Effector memory CD8-positive, alpha-beta T cell (primary cell): ENCODE measurements at regions not wholly inside any gene's neighbourhood (a gene's known extent, or its start where the extent isn't known, plus 50 kb on each side); places are given as distances from the start of the nearest gene placed in this dataset.
"Not testable (repeated sequence)": the region's sequence is repeated elsewhere in the genome, so short reads cannot be mapped to it uniquely, and the experiment has no call there.

Experiments
- ATAC-seq: fragments of 150-1000 bp; cut with Tn5 transposase; replicated peaks from 2 replicates; pipeline ENCODE4 v1.10.0; 2021; ENCODE audit warnings: mild to moderate bottlenecking, moderate library complexity
- DNase-seq, 3 experiments: peaks; one replicate each; pipeline ENCODE4 v3.0.0; 2021
- H3K27ac Mint-ChIP-seq, 2 donors: one replicate each; pipeline ENCODE4 v1.8.0; 2022; ENCODE audit warnings: mild to moderate bottlenecking in 2 of 2, mixed read lengths in 2 of 2, moderate library complexity in 2 of 2
- H3K27me3 Mint-ChIP-seq, 2 donors: one replicate each; pipeline ENCODE4 v1.8.0; 2022; ENCODE audit warnings: mixed read lengths in 2 of 2
- H3K36me3 Mint-ChIP-seq: one replicate; pipeline ENCODE4 v1.8.0; 2022; ENCODE audit warnings: mild to moderate bottlenecking, moderate library complexity, mixed read lengths; ENCODE audit not compliant: insufficient read depth
- H3K4me1 Mint-ChIP-seq, 2 donors: one replicate each; pipeline ENCODE4 v1.8.0; 2022; ENCODE audit warnings: low read depth in 2 of 2, mixed read lengths in 2 of 2
- H3K4me3 Mint-ChIP-seq, 2 donors: one replicate each; pipeline ENCODE4 v1.8.0; 2022; ENCODE audit warnings: mild to moderate bottlenecking in 2 of 2, mixed read lengths in 2 of 2, moderate library complexity in 2 of 2
- H3K9me3 Mint-ChIP-seq, 2 donors: one replicate each; pipeline ENCODE4 v1.8.0; 2022; ENCODE audit warnings: mixed read lengths in 2 of 2

DNA sequence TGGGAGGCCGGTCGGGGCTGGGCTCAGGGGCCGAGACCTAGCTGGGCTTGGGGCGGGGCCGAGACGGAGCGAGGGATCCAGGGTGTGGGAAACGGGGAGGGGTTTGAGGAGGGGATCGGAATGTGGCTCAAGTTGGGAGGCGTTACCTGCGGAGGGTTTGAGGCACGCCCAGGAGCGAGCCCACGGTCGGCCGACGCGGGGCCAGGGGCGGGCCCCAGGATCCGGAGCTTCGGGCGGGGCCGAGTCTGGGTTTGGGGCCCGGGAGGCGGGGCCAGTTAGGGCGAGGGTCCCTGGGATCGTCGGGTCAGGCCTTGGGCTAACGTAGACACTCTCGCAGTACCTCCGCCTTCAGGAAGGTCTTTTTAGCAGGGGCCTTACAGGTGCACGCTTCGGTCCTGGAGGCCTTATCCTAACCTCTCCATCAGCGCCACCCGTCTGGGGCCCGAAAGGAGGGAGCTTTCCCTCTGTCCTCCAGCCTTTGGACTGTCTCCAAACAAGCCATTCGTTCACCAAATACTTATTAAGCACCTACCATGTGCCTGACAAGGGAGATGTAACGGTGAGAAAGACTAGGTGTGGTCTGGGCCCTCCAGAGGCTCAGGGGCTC is 228.2 kb upstream of the FRG2C start:
- H3K9me3 Mint-ChIP-seq, H3K36me3 Mint-ChIP-seq, H3K27me3 Mint-ChIP-seq, DNase-seq, ATAC-seq: not testable (repeated sequence)
- peak overlapping the region; percentile 89 to 99 for H3K4me3 Mint-ChIP-seq
- peak overlapping the region; percentile 94 for H3K27ac Mint-ChIP-seq
- peaks cover 8 to 20% of the 10 kb centered on the region in 2 donors for H3K4me1 Mint-ChIP-seq

- H3K4me1 Mint-ChIP-seq = not testable (repeated sequence)
Measured at GRCh38 chr3:75440986-75441385, 223.1 kb upstream of the FRG2C start.

GRCh38 chr3:75444634-75445033 is 219.5 kb upstream of the FRG2C start:
- not testable (repeated sequence) for H3K4me1 Mint-ChIP-seq, H3K4me3 Mint-ChIP-seq, DNase-seq

More at GRCh38 chr3:75440986-75441385, 223.1 kb upstream of the FRG2C start:
- ATAC-seq, H3K27me3 Mint-ChIP-seq, H3K4me3 Mint-ChIP-seq, DNase-seq, H3K27ac Mint-ChIP-seq, H3K9me3 Mint-ChIP-seq, H3K36me3 Mint-ChIP-seq: not testable (repeated sequence)

GRCh38 chr3:75445234-75445633 is 218.9 kb upstream of the FRG2C start:
- not testable (repeated sequence) for H3K4me3 Mint-ChIP-seq, DNase-seq, H3K27me3 Mint-ChIP-seq, H3K36me3 Mint-ChIP-seq, H3K27ac Mint-ChIP-seq, H3K9me3 Mint-ChIP-seq, H3K4me1 Mint-ChIP-seq, ATAC-seq

More at GRCh38 chr3:75444634-75445033, 219.5 kb upstream of the FRG2C start:
- H3K9me3 Mint-ChIP-seq, H3K36me3 Mint-ChIP-seq, ATAC-seq, H3K27me3 Mint-ChIP-seq, H3K27ac Mint-ChIP-seq: not testable (repeated sequence)

GRCh38 chr3:75446948-75447347 is 217.2 kb upstream of the FRG2C start:
- not testable (repeated sequence) for H3K4me1 Mint-ChIP-seq, H3K27ac Mint-ChIP-seq, H3K9me3 Mint-ChIP-seq, H3K27me3 Mint-ChIP-seq, ATAC-seq, H3K36me3 Mint-ChIP-seq, DNase-seq, H3K4me3 Mint-ChIP-seq

GRCh38 chr3:75453328-75453727 is 210.8 kb upstream of the FRG2C start:
- H3K36me3 Mint-ChIP-seq, H3K4me3 Mint-ChIP-seq, H3K27me3 Mint-ChIP-seq, H3K4me1 Mint-ChIP-seq, ATAC-seq, DNase-seq, H3K27ac Mint-ChIP-seq, H3K9me3 Mint-ChIP-seq: not testable (repeated sequence)

DNA sequence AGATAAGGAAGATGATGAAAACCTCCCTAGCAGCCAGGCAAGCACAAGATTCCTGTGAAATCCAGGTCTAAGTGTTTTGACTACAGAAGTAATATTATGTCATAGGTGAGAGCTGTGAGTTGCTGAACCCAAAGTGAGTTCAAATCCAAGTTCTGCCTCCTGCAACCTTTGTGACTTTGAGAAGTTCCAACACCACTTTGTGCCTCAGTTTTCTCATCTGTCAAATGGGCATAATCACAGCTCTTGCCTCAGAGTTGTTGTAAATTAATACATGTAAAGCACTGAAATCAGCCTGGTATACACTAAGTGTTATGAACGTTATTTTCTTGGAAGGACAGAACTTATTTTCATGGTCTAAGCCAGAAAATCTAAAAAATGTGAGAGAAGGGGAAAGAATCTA is 210.3 kb upstream of the FRG2C start:
- H3K27me3 Mint-ChIP-seq, H3K9me3 Mint-ChIP-seq, ATAC-seq, H3K27ac Mint-ChIP-seq, H3K4me3 Mint-ChIP-seq, DNase-seq, H3K4me1 Mint-ChIP-seq, H3K36me3 Mint-ChIP-seq: not testable (repeated sequence)

DNA sequence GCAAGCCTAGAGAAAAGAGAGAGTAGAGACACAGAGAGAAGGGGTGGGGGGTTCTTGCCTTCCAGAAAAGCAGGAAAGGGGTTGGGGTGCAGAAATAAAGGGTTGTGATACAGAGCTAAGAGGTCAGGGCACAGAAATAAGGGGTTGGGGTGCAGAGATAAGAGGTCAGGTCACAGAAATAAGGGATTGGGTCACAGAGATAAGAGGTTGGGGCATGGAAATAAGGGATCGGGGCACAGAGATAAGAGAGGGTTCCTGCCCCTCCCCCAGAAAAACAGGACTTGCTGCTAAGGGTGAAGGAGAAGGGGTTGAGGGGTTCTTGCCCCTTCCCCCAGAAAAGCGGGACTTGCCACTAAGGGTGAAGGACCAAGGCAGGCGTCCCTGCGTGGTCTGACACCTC is 189.6 kb upstream of the FRG2C start:
- H3K36me3 Mint-ChIP-seq, DNase-seq: not testable (repeated sequence)

DNA sequence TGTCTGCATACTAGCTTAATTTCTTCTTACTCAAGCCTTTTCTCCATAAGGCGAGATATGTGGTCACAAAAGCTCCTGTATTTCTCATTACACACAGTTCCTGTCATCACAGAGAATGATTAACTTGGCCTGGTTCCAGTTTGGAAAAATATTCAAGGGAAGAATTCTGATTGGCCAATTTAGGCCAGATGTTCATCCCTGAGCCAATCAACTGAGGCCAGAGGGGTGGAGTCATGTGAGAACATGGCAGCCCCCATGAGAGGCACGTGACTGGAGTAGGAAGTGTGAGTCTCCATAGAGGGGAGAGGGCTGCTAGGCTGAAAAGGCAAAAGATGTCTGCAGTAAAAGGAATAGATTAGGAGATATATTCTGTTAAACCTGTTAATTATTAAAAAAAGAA is 167.5 kb upstream of the FRG2C start:
- not testable (repeated sequence) for H3K4me3 Mint-ChIP-seq, H3K36me3 Mint-ChIP-seq, ATAC-seq, DNase-seq, H3K4me1 Mint-ChIP-seq, H3K27me3 Mint-ChIP-seq, H3K27ac Mint-ChIP-seq
- peaks cover 0 to 11% of the 10 kb centered on the region in 2 donors for H3K9me3 Mint-ChIP-seq

More for the DNA sequence above, 189.6 kb upstream of the FRG2C start:
- ATAC-seq, H3K9me3 Mint-ChIP-seq, H3K4me1 Mint-ChIP-seq, H3K4me3 Mint-ChIP-seq, H3K27ac Mint-ChIP-seq, H3K27me3 Mint-ChIP-seq: not testable (repeated sequence)

DNA sequence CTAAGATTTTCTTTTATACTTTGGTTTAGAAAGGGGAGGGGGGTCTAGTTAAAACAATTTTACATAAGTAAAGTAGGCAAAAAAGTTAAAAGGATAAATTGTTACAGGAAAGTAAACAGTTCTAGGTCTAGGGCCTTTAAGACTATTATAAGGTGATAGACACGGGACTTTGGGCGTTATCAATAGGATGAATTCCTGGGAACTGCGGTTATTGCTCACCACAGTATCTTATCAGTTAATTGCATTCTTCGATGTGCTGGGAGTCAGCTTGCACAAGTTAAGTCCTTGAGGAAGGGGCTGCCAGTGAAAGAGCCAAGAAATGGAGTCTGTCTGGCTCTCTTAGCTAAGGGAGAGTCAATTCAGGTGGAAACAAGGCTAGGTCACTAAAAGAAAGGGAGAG is 163.8 kb upstream of the FRG2C start:
- H3K9me3 Mint-ChIP-seq = peaks cover 7 to 30% of the 10 kb centered on the region in 2 donors
- not testable (repeated sequence) for ATAC-seq, H3K36me3 Mint-ChIP-seq, H3K4me3 Mint-ChIP-seq, DNase-seq, H3K27me3 Mint-ChIP-seq, H3K4me1 Mint-ChIP-seq, H3K27ac Mint-ChIP-seq

- H3K4me3 Mint-ChIP-seq, H3K27ac Mint-ChIP-seq, H3K36me3 Mint-ChIP-seq, ATAC-seq, H3K27me3 Mint-ChIP-seq, H3K4me1 Mint-ChIP-seq, DNase-seq: not testable (repeated sequence)
- H3K9me3 Mint-ChIP-seq = peaks cover 7 to 27% of the 10 kb centered on the region in 2 donors
Measured at GRCh38 chr3:75502171-75502570, 162.0 kb upstream of the FRG2C start.

- H3K4me3 Mint-ChIP-seq, DNase-seq, H3K27ac Mint-ChIP-seq, ATAC-seq, H3K4me1 Mint-ChIP-seq, H3K36me3 Mint-ChIP-seq, H3K27me3 Mint-ChIP-seq: not testable (repeated sequence)
- H3K9me3 Mint-ChIP-seq = peaks cover 7 to 28% of the 10 kb centered on the region in 2 donors
Measured at GRCh38 chr3:75502769-75503756, 161.1 kb upstream of the FRG2C start.

- no peaks in the 10 kb centered on the region for H3K4me1 Mint-ChIP-seq
- no peak for ATAC-seq
- H3K36me3 Mint-ChIP-seq = no peaks in the 10 kb centered on the region
- H3K9me3 Mint-ChIP-seq = peaks cover 15 to 30% of the 10 kb centered on the region in 2 donors
- DNase-seq = no peak
- no peak overlapping the region for H3K27ac Mint-ChIP-seq
- H3K4me3 Mint-ChIP-seq = no peak overlapping the region
- no peaks in the 10 kb centered on the region for H3K27me3 Mint-ChIP-seq
Measured at GRCh38 chr3:75506603-75507002, 157.5 kb upstream of the FRG2C start.

DNA sequence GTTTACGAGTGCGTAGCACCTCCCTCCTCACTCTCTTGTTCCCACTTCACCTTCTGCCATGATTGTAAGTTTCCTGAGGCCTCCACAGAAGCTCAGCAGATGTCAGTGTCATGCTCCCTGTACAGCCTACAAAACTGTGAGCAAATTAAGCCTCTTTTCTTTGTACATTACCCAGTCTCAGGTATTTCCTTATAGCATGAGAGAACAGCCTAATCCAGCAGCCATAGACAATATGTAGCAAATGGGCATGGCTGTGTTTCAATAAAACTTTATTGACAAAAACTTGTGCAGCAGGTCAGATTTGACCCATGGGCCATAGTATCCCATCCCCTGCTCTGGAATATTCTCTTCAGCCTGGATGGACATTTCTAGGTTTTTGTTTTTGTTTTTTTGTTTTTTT is 156.2 kb upstream of the FRG2C start:
- H3K27me3 Mint-ChIP-seq, H3K4me1 Mint-ChIP-seq, H3K36me3 Mint-ChIP-seq, H3K27ac Mint-ChIP-seq, DNase-seq, H3K4me3 Mint-ChIP-seq, ATAC-seq: not testable (repeated sequence)
- peaks cover 15 to 19% of the 10 kb centered on the region in 2 donors for H3K9me3 Mint-ChIP-seq
